AG04449 (cell line): ENCODE measurements at regions not wholly inside any gene's neighbourhood (a gene's known extent, or its start where the extent isn't known, plus 50 kb on each side); places are given as distances from the start of the nearest gene placed in this dataset.
A peak's percentile ranks its signal among the peaks of the same experiment; 100 is the strongest.

Experiments used
- CTCF ChIA-PET: fragments of 350-600 bp; formaldehyde crosslinking; extraction: SDS; loops from one replicate; lab custom pipeline; 2021; ENCODE audit warnings: antibody characterized with exemption; lab: Yijun Ruan, JAX
- POLR2A ChIA-PET: fragments of 400-600, 350-600 bp; formaldehyde crosslinking; extraction: SDS; loops from one replicate; lab custom pipeline; 2020; ENCODE audit warnings: antibody characterized with exemption, inconsistent platforms; lab: Yijun Ruan, JAX
- DNase-seq: peaks from one replicate; pipeline ENCODE4 v3.0.0-alpha.2; 2010; ENCODE audit warnings: low read depth, low spot score
- H3K4me3 ChIP-seq: 2 replicates; pipeline ENCODE4 v1.5.1; 2011; ENCODE audit warnings: low read depth, mild to moderate bottlenecking, control low read depth, low read length
- CTCF ChIP-seq: IDR thresholded peaks from one replicate; pipeline ENCODE4 v1.5.1; 2011; ENCODE audit warnings: mild to moderate bottlenecking, moderate library complexity, low read length, control low read depth, inconsistent platforms; ENCODE audit not compliant: insufficient read depth; ENCODE audit errors: missing control alignments

GRCh38 chr5:90066920-90067319, 342.6 kb downstream of the CETN3 start:
- ChIA-PET POLR2A (no interaction called here), CTCF (no interaction called here)
- no peak for TF ChIP-seq CTCF
- H3K4me3 ChIP-seq, result no peak overlapping the region
- no peak for DNase-seq

GRCh38 chr5:90056911-90057705, 352.4 kb downstream of the CETN3 start:
- H3K4me3 ChIP-seq, result no peak overlapping the region
- no peak for TF ChIP-seq CTCF
- CTCF ChIA-PET, result no interaction called here
- POLR2A ChIA-PET, result no interaction called here
- no peak for DNase-seq

GRCh38 chr5:90055831-90056328, 353.7 kb downstream of the CETN3 start:
- no peak for TF ChIP-seq CTCF
- peak overlapping the region; percentile 24 for H3K4me3 ChIP-seq
- POLR2A ChIA-PET, result no interaction called here
- CTCF ChIA-PET, result no interaction called here
- peak; percentile 77 for DNase-seq

GRCh38 chr5:90054612-90055011, 354.9 kb downstream of the CETN3 start:
- TF ChIP-seq CTCF, result no peak
- no peak for DNase-seq
- ChIA-PET CTCF (no interaction called here), POLR2A (no interaction called here)
- H3K4me3 ChIP-seq, result no peak overlapping the region

GRCh38 chr5:90051756-90052155, 357.8 kb downstream of the CETN3 start:
- TF ChIP-seq CTCF, result no peak
- DNase-seq, result no peak
- H3K4me3 ChIP-seq, result no peak overlapping the region
- ChIA-PET CTCF (no interaction called here), POLR2A (no interaction called here)

GRCh38 chr5:90050103-90050502, 359.5 kb downstream of the CETN3 start:
- no peak for TF ChIP-seq CTCF
- H3K4me3 ChIP-seq, result no peak overlapping the region
- ChIA-PET POLR2A (no interaction called here), CTCF (no interaction called here)
- no peak for DNase-seq
